ENCODE measurements at regions not wholly inside any gene's neighbourhood (a gene's known extent, or its start where the extent isn't known, plus 50 kb on each side); places are given as distances from the start of the nearest gene placed in this dataset.
"Not testable (repeated sequence)": the region's sequence is repeated elsewhere in the genome, so short reads cannot be mapped to it uniquely, and the experiment has no call there.

GRCh38 chr17:77548967-77549366 lies 408.2 kb downstream of the SEC14L1 start:
- no peak for DNase-seq (ENCODE audit: low read depth)

- DNase-seq (ENCODE audit: low read depth), result no peak
These were observed 408.7 kb upstream of the TNRC6C start for GRCh38 chr17:77549726-77550366.

DNA sequence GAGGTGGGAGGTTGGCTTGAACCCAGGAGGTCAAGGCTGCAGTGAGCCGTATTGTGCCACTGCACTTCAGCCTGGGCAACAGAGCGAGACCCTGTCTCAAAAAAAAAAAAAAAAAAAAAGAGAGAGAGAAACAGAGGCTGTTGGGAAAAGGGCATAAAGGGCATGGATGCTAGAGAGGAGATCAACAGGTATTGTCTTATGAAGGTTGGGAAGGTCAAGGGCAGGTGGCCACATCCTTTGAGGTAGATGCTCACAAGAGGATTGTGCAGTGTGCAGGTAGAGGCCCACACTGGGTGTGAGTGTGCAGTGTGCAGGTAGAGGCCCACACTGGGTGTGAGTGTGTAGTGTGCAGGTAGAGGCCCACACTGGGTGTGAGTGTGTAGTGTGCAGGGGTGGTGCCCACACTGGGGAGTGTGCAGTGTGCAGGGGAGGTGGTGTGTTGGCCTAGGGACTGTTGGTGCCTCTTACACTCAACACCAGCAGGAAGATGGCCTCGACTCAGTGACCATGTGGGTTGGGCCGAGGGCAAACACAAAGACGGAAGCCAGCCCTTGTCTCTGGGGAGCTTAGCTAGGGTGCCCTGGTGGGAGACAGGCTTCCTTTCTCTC lies 404.9 kb upstream of the TNRC6C start:
- DNase-seq (ENCODE audit: low read depth), result no peak

GRCh38 chr17:77555121-77555591 lies 403.3 kb upstream of the TNRC6C start:
- no peak for DNase-seq (ENCODE audit: low read depth)

- no peak for DNase-seq (ENCODE audit: low read depth)
These were observed 402.7 kb upstream of the TNRC6C start for GRCh38 chr17:77555741-77556291.

DNA sequence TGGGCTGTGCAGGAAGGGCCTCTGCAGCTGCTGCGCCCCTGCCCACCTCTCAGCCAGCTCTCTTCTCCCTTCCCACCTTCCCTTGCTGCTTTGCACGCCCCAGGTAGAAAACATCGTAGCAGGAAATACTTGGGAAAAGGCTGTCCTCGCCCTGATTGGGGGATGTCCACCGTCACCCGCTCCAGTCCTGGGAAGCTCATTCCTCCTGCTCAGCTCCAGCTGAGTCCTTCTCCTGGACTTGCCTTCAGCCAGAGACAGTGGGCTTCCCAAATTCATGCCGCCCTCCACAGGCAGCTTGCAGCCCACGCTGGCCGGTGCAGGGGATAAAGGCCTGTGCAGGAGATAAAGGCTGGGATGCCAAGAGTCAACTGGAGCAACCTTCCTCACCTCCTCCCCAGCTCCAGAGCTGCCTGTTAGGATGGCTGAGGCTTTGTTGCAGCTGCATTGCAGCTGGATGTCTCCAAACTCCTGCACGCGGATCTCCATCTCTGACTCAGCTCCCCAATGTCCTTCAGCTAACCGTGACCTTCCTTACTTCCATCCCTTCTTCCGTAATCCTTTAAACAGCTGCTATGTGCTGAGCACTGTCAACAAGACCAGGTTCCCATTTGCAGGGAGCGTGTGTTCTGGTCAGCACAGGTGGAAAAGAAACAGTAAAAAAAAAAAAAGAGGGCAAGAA lies 402.0 kb upstream of the TNRC6C start:
- no peak for DNase-seq (ENCODE audit: low read depth)

DNA sequence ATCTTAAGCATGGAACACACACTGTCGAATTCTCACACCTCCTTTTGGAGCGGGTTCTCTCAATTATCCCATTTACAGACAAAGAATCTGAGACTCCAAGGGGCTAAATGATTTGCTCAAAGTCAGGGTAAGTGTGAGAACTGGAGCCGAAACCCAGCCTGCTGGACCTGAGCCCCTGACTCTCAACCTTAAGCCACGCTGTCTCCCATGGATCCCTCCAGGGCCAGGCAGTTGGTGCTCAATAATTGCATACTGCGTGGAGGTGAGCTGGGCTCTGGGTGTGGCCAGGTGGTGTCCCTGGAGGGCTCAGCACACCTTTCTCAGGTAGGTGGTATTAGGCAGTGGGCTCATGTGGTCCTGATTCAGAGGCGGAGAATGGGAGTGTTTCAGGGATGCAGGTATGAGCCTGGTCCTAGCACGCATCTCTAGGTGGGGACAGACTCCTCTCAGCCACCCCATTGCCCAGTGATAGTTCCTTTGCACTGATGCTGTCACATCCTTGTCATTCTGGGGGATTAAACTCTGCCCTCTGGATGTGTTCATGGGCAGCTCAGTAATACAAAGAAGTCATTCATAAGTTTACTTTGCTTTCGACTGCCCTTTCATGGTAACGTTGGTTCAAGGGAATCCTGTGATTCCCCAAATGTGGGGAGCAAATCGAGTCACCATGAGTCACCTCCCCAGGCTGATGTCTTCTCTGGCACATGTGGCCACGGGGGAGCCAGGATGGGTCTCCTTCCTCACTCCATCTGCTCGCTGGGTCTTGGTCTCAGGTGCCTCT lies 399.5 kb upstream of the TNRC6C start:
- DNase-seq (ENCODE audit: low read depth), result no peak

DNA sequence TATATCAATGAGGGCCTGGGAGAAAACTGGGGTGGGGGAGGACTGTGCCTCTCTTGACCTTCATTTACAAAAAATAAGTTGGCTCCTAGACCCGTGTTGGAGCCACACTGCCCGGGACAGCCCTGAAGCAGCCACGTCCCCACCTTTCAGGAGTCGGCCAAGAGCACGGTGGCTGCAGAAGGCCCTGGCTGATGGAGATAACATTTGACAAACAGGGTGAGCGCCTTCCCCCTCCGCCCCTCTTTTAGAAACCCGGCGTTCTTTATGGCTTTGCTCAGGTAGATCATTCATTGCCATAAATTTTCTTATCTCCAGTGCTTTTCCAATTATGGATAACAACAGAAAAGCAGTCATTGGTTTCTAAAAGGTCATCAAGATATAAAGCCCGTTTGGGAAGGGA lies 398.1 kb upstream of the TNRC6C start:
- no peak for DNase-seq (ENCODE audit: low read depth)

DNA sequence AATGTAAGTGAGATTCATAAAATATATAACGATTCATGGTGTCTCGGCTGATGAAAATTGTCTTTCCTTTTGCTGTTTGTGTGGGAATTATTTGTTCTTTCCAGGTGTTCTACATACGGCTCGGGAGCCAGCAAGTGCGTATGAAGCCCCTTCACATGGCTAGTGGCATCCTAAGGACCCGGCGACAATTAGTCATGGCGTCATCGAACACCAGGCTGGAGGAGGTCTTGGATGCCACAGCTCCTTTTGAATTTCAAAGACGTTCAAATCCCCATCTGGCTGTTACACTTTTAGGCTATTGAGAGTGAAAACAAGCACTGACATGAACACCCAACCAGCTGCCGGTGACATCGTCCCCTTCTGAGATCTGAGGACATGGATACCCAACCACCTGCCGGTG lies 397.7 kb upstream of the TNRC6C start:
- no peak for DNase-seq (ENCODE audit: low read depth)

DNA sequence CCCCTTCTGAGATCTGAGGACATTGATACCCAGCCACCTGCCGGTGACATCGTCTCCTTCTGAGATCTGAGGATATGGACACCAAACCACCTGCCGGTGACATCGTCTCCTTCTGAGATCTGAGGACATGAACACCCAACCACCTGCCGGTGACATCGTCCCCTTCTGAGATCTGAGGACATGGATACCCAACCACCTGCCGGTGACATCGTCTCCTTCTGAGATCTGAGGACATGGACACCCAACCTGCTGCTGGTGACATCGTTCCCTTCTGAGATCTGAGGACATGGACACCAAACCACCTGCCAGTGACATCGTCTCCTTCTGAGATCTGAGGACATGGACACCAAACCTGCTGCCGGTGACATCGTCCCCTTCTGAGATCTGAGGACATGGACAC lies 396.1 kb upstream of the TNRC6C start:
- not testable (repeated sequence) for DNase-seq (ENCODE audit: low read depth)

DNA sequence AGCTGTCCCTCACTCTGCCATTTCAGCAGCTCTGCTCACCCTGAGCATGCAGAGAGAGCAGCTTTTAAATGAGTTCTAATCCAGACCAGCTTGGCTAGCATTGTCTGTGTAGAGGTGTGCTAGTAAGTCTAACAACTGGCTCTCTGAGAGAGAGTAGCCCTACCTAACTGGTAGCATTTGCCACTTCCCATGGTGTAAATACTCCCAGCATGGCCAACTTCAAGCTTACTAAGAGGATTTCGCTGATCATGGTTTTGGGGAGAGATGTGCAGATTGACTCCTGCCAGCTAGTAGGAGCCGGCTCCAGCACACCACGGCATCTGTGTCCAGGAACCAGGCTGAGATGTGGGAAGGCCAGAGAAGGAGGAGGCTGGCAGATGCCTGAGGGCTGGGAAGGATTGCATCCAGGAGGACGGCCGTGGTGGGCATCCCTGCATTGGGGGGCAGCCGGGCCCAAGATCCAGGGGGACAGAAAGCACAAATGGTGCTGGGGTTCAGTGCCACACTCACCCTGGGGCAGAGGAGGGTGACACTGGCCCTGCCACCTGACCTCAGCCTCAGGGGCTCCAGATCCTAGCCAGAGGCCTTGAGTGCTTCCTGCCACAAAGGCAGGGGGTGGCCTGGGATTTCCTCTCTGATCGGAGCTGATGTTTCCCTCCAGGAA lies 394.9 kb upstream of the TNRC6C start:
- DNase-seq (ENCODE audit: low read depth), result no peak

DNA sequence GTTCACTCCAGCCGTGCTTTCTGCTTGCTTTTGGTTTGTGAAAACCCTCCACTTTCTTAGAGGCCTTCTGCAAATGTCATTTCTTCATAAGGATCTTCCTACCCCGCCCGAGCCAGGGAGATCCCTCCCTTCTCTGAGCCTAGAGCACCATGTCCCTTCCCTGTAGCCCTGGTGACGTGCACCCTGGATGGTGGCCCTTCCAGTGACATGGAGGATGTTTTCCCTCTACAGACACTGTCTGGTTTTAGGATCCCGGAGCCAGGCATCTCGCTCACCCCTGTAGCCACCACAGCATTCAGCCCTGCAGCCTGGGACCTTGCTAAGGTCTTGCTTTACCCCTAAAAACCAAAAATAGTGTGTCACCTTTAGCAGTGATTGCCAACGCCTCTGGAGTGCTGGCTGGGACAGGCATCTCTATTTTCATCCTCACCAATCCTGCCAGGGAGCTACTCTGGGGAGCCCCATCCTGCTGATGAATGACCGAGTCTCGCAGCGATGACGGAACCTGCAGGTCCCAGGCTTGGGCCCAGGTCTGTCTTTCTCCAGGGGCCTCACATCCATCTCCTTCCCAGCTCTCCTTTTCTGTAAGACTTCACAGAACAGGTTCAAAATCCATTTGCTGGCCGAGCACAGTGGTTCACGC lies 394.1 kb upstream of the TNRC6C start:
- DNase-seq (ENCODE audit: low read depth), result no peak

DNA sequence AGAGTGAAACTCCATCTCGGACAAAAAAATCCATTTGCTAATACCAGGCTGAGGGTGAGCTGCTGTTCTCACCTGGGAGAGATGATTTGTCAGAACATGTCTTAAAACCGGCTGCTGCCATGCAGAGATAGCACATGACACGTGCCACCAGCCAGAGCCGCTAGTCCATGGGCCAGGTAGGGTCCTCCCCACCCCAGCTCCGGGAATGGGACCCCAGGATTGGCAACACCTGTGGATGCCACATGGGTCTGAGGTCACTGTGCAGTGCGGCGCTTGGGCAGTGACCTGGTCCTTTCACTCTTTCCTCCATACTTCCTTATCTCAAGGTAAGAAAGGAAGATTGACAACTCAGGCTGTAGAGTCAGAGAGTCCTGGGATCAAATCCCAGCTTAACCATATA lies 393.3 kb upstream of the TNRC6C start:
- no peak for DNase-seq (ENCODE audit: low read depth)

- no peak for DNase-seq (ENCODE audit: low read depth)
These were observed 392.4 kb upstream of the TNRC6C start for GRCh38 chr17:77566151-77566550.

GRCh38 chr17:77566566-77567138 lies 391.9 kb upstream of the TNRC6C start:
- no peak for DNase-seq (ENCODE audit: low read depth)

- DNase-seq (ENCODE audit: low read depth), result no peak
These were observed 390.0 kb upstream of the TNRC6C start for GRCh38 chr17:77568540-77568939.

GRCh38 chr17:77569846-77570564 lies 388.5 kb upstream of the TNRC6C start:
- DNase-seq (ENCODE audit: low read depth), result no peak

DNA sequence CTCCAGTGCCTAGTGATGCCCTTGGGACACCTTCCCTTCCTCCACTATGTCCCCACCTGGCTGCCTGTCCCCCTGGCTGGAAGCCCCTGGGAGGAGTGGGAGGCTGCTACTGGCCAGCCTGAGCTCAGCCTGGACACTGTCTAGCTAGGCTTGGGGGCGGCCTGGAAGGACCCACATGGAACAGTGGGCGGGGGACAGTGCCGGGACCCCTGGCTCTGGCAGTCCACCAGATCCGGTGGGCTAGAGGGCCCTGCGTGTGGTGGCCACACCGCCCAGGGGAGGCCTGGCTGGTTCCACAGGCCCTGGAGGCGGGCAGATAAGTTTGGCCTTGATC lies 388.0 kb upstream of the TNRC6C start:
- DNase-seq (ENCODE audit: low read depth), result no peak

- DNase-seq (ENCODE audit: low read depth), result no peak
These were observed 387.1 kb upstream of the TNRC6C start for GRCh38 chr17:77571155-77571981.

All from stimulated activated CD8-positive, alpha-beta memory T cell treated with anti-CD3 and anti-CD28 coated beads, Interleukin-15, amount 100 ng/mL, for 24 hours (primary cell).